HEK293T (cell line): ENCODE measurements at regions not wholly inside any gene's neighbourhood (a gene's known extent, or its start where the extent isn't known, plus 50 kb on each side); places are given as distances from the start of the nearest gene placed in this dataset.

Experiments
- ARNT ChIP-seq: fragments of 450-650 bp; IDR thresholded peaks from 2 replicates; pipeline ENCODE4 v1.6.1; 2017; ENCODE audit warnings: mild to moderate bottlenecking
- BHLHE40 ChIP-seq: fragments of 450-650 bp; IDR thresholded peaks from 2 replicates; pipeline ENCODE4 v1.6.1; 2016; ENCODE audit warnings: mild to moderate bottlenecking, moderate library complexity, borderline replicate concordance
- ELF4 ChIP-seq: fragments of 450-650 bp; IDR thresholded peaks from 2 replicates; pipeline ENCODE4 v1.6.1; 2017; ENCODE audit warnings: antibody characterized with exemption
- FOXM1 ChIP-seq: fragments of 450-650 bp; IDR thresholded peaks from 2 replicates; pipeline ENCODE4 v1.6.1; 2017; ENCODE audit warnings: mild to moderate bottlenecking, borderline replicate concordance
- SP1 ChIP-seq: fragments of 450-650 bp; IDR thresholded peaks from 2 replicates; pipeline ENCODE4 v1.6.1; 2017
- TARDBP ChIP-seq: fragments of 450-650 bp; IDR thresholded peaks from 2 replicates; pipeline ENCODE4 v1.6.1; 2016
- TF ChIP-seq, protein P1 (sequence below): fragments of 450-650 bp; IDR thresholded peaks from 2 replicates; pipeline ENCODE4 v1.6.1; 2016

DNA sequence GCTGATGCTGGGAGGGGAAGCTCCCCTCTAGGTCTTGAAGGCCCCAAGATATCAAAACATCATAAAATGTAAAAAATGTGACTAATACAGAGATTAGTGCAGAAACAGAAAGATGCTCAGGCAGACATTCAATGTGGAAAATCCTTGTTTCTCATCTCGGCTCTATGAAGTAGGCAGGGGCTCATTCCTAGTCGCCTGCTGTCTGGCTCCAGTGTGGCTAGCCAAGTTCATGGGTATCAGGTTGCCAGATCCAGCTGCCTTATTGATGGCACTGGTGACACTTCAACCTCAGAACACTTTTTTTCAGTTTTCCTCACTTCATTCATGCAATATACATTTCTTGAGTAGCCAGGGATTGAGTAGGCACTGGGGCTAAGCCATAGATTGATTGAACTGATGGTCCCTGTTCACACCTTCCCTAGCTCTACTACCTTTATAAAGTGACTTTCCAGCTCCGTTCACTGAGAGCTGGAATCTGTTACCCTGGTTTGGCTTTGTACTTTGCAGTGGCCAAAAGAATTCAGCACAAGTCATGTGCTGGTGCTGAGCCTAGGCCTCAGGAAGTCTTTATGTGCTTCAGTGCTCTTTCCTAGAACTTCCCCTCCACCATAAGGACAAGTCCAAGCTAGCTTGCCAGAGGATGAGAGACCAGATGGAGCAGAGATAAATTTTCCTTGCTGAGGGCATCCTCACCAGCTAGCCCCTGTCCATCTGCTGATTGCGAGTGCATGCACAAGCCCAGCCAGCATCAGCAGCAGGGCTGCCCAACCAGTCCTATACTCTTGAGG, 373.6 kb upstream of the ST6GAL2 start:
- TF ChIP-seq FOXM1 (no peak), BHLHE40 (no peak), TARDBP (no peak), SP1 (no peak), ELF4 (no peak), ARNT (no peak)
- TF ChIP-seq, protein P1, sequence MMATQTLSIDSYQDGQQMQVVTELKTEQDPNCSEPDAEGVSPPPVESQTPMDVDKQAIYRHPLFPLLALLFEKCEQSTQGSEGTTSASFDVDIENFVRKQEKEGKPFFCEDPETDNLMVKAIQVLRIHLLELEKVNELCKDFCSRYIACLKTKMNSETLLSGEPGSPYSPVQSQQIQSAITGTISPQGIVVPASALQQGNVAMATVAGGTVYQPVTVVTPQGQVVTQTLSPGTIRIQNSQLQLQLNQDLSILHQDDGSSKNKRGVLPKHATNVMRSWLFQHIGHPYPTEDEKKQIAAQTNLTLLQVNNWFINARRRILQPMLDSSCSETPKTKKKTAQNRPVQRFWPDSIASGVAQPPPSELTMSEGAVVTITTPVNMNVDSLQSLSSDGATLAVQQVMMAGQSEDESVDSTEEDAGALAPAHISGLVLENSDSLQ: no peak
